GM18861 (cell line): ENCODE measurements at regions not wholly inside any gene's neighbourhood (a gene's known extent, or its start where the extent isn't known, plus 50 kb on each side); places are given as distances from the start of the nearest gene placed in this dataset.

Experiments
- ATAC-seq: cut with Tn5 transposase; IDR thresholded peaks from one replicate; pipeline ENCODE4 v1.9.1; 2021; ENCODE audit not compliant: unreplicated experiment

- ATAC-seq, result no peak
Measured at GRCh38 chr6:170100046-170100445, 190.8 kb downstream of the DLL1 start.

- no peak for ATAC-seq
Measured at GRCh38 chr6:170099387-170099786, 191.5 kb downstream of the DLL1 start.

GRCh38 chr6:170098428-170099170 lies 192.3 kb downstream of the DLL1 start:
- no peak for ATAC-seq

- ATAC-seq, result no peak
Measured at GRCh38 chr6:170097505-170098427, 193.1 kb downstream of the DLL1 start.

- ATAC-seq, result no peak
Measured at GRCh38 chr6:170096803-170097504, 193.9 kb downstream of the DLL1 start.

GRCh38 chr6:170096191-170096802 lies 194.6 kb downstream of the DLL1 start:
- ATAC-seq, result no peak

GRCh38 chr6:170095273-170095981 lies 195.5 kb downstream of the DLL1 start:
- ATAC-seq, result no peak

GRCh38 chr6:170094686-170095272 lies 196.1 kb downstream of the DLL1 start:
- ATAC-seq, result no peak

GRCh38 chr6:170093658-170094596 lies 197.0 kb downstream of the DLL1 start:
- ATAC-seq, result no peak

- ATAC-seq, result no peak
Measured at GRCh38 chr6:170093276-170093657, 197.6 kb downstream of the DLL1 start.

GRCh38 chr6:170092826-170093225 lies 198.1 kb downstream of the DLL1 start:
- no peak for ATAC-seq

- ATAC-seq, result no peak
Measured at GRCh38 chr6:170091639-170092579, 199.0 kb downstream of the DLL1 start.

- ATAC-seq, result no peak
Measured at GRCh38 chr6:170091000-170091638, 199.8 kb downstream of the DLL1 start.

GRCh38 chr6:170090561-170090960 lies 200.3 kb downstream of the DLL1 start:
- ATAC-seq, result no peak

GRCh38 chr6:170089963-170090362 lies 200.9 kb downstream of the DLL1 start:
- ATAC-seq, result no peak

GRCh38 chr6:170088582-170088955 lies 202.3 kb downstream of the DLL1 start:
- ATAC-seq, result no peak

- peak; percentile 61 for ATAC-seq
Measured at GRCh38 chr6:170087941-170088581, 202.8 kb downstream of the DLL1 start.
